GM12891 (cell line): ENCODE measurements at regions not wholly inside any gene's neighbourhood (a gene's known extent, or its start where the extent isn't known, plus 50 kb on each side); places are given as distances from the start of the nearest gene placed in this dataset.
"Not testable (repeated sequence)": the region's sequence is repeated elsewhere in the genome, so short reads cannot be mapped to it uniquely, and the experiment has no call there.

Experiments
- DNase-seq: peaks from one replicate; pipeline ENCODE4 v3.0.0; 2011; ENCODE audit warnings: low spot score; ENCODE audit not compliant: insufficient read length
- FAIRE-seq: peaks from 2 replicates; lab custom pipeline; 2011; peaks lifted over from hg19 to GRCh38; lab: Jason Lieb, UNC
- PAX5 ChIP-seq: IDR thresholded peaks from 2 replicates; pipeline ENCODE4 v1.6.1; 2011; ENCODE audit warnings: low read length, moderate library complexity, mild to moderate bottlenecking; ENCODE audit not compliant: insufficient read depth, severe bottlenecking
- POLR2A ChIP-seq: IDR thresholded peaks from 2 replicates; pipeline ENCODE4 v1.6.1; 2011; ENCODE audit warnings: low read depth, low read length, control low read depth
- POLR2AphosphoS5 ChIP-seq: IDR thresholded peaks from 2 replicates; pipeline ENCODE4 v1.6.1; 2011; ENCODE audit warnings: low read depth, low read length, control low read depth
- POU2F2 ChIP-seq: IDR thresholded peaks from 2 replicates; pipeline ENCODE4 v1.6.1; 2011; ENCODE audit warnings: low read depth, mild to moderate bottlenecking, control low read depth, low read length, moderate library complexity
- SPI1 ChIP-seq: IDR thresholded peaks from 2 replicates; pipeline ENCODE4 v1.6.1; 2011; ENCODE audit warnings: low read depth, low read length, control low read depth
- TAF1 ChIP-seq: IDR thresholded peaks from 2 replicates; pipeline ENCODE4 v1.6.1; 2011; ENCODE audit warnings: low read depth, low read length, control low read depth

DNA sequence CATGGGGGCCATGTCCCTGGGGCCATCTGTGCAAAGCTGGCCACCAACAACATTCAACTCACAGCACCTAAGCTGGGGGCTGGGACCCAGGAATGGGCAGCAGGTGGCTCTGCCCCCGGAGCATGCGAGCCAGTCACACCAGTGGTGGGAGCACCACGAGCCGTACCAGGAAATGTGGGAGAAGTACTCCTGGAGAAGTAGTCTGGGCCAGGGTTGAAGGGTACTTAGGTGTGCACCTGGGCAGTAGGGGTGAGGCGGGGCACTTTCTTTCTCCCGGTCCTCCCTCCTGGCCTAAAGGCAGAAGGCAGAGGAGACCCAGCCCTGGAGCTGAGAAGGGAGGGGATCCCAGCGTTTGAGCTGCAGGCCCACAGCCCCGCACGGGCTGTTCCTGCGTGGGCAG is 94.2 kb downstream of the PLXNA1 start:
- TF ChIP-seq POU2F2 (no peak), PAX5 (no peak), POLR2A (no peak), POLR2AphosphoS5 (no peak), SPI1 (no peak), TAF1 (no peak)
- FAIRE-seq (no peak), DNase-seq (no peak)

GRCh38 chr3:127077505-127078064 is 94.7 kb downstream of the PLXNA1 start:
- no peak for FAIRE-seq
- DNase-seq = no peak
- TF ChIP-seq TAF1 (no peak), SPI1 (no peak), POU2F2 (no peak), POLR2AphosphoS5 (no peak), POLR2A (no peak), PAX5 (no peak)

DNA sequence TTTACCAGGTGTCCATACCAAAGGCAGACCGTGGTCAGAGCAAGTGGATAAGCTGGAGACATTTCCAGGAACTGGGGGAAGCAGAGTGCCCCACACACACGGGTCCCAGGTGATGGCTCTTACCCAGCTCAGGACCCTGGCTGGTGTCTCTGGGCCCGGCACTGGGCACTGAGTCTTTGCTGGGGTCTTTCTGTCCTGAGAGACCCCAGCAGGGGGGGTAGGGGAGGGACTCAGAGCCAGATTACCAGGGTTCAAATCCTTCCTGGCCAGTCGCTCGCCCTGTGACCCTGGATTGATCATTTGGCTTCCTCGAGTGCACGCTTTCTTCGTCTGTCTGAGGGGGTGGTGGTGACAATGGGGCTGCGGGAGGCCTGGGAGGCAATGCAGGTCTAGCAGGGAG is 95.7 kb downstream of the PLXNA1 start:
- TF ChIP-seq SPI1 (no peak), TAF1 (no peak), POLR2AphosphoS5 (no peak), POU2F2 (no peak), POLR2A (no peak), PAX5 (no peak)
- FAIRE-seq (no peak), DNase-seq (no peak)

GRCh38 chr3:127079211-127079610 is 96.3 kb downstream of the PLXNA1 start:
- no peak for DNase-seq
- FAIRE-seq = no peak
- TF ChIP-seq PAX5 (no peak), TAF1 (no peak)

DNA sequence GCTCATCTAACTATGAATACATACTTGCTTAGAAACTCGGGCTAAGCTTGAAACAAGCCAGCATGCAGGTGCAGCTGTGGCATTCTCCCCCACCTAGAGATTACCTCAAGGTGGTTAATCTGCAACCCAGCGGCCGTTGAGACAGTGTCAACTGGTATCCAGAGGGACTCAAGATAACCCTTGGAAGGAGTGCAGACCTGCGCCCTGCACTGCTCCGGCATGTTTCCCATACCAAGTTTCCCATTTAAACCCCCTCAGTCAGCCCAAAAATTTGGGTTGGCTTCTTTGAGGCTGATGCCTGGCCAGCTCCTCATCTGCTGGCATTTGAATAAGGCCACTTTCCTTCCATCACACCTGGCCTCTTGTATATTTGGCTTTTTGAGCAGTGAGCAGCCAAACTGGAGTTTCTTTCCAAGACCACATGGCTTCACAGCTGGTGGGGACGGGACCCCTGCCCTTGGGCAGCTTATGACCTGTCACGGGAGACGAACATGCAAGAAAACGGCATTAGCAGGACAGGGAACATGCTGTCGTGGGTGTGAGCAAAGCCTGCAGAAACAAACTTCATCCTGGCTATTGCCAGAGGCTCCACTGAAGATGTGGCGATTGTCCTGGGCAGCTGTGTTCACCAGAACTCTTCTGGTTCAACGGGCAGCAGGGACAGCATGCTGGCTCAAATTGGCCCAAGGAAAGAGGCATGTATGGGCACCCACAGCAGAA is 98.2 kb downstream of the PLXNA1 start:
- no peak for DNase-seq
- no peak for FAIRE-seq
- TF ChIP-seq SPI1 = no peak
- no peak for TF ChIP-seq TAF1
- no peak for TF ChIP-seq POLR2A
- no peak for TF ChIP-seq POLR2AphosphoS5
- TF ChIP-seq PAX5 = no peak
- no peak for TF ChIP-seq POU2F2

- TF ChIP-seq TAF1 = no peak
- TF ChIP-seq PAX5 = no peak
- TF ChIP-seq POLR2A = no peak
- TF ChIP-seq SPI1 = no peak
- no peak for TF ChIP-seq POLR2AphosphoS5
- TF ChIP-seq POU2F2 = no peak
- DNase-seq (no peak), FAIRE-seq (no peak)
Measured at GRCh38 chr3:127082066-127082465, 99.2 kb downstream of the PLXNA1 start.

GRCh38 chr3:127083778-127084397 is 101.0 kb downstream of the PLXNA1 start:
- TF ChIP-seq POLR2AphosphoS5 (no peak), TAF1 (no peak), SPI1 (no peak), POU2F2 (no peak), PAX5 (no peak), POLR2A (no peak)
- DNase-seq (no peak), FAIRE-seq (no peak)

- no peak for DNase-seq
- TF ChIP-seq POLR2AphosphoS5 (no peak), SPI1 (no peak)
- no peak for FAIRE-seq
Measured at GRCh38 chr3:127084401-127084990, 101.6 kb downstream of the PLXNA1 start.

DNA sequence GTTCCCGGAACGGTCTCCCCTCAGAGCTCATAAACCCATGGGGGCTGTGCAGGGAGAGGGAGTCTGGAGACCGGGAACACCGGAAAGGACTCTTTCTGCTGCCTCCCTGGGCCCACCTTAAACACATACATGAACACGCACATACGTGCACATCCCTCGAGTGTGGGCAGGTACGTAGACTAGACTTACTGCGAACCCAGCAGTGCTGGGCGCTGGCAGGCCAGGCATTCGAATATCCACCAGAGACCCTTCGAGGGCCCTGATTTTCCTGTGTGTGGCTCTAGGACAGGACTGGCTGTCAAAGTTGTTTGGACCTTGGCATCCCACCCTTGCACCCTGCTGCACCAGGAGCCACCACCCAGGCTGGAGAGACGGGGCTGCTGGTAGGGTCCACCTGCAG is 102.7 kb downstream of the PLXNA1 start:
- no peak for DNase-seq

GRCh38 chr3:127086591-127086990 is 103.7 kb downstream of the PLXNA1 start:
- FAIRE-seq, DNase-seq: not testable (repeated sequence)

More for the DNA sequence above, 102.7 kb downstream of the PLXNA1 start:
- FAIRE-seq = no peak
- TF ChIP-seq POU2F2 (no peak), SPI1 (no peak), PAX5 (no peak), TAF1 (no peak), POLR2A (no peak), POLR2AphosphoS5 (no peak)
